GM23338 (cell line): ENCODE measurements at regions not wholly inside any gene's neighbourhood (a gene's known extent, or its start where the extent isn't known, plus 50 kb on each side); places are given as distances from the start of the nearest gene placed in this dataset.

Source experiments
- ATAC-seq: fragments of 200-7000 bp; cut with Tn5 transposase; 3 replicates; pipeline ENCODE4 v1.9.1; 2020
- DNase-seq: peaks from one replicate; pipeline ENCODE4 v3.0.0-alpha.2; 2015; ENCODE audit warnings: low spot score
- H2AFZ ChIP-seq: fragments of 200-600 bp; sonication (generic); 2 replicates; pipeline ENCODE4 v1.8.0; 2016; ENCODE audit warnings: antibody characterized with exemption, mild to moderate bottlenecking, moderate library complexity
- H3F3A ChIP-seq: fragments of 200-600 bp; sonication (generic); replicated peaks from 2 replicates; pipeline ENCODE4 v1.8.0; 2017; ENCODE audit warnings: antibody characterized with exemption, mixed run types, low read depth
- H3K27ac ChIP-seq: fragments of 200-600 bp; sonication (generic); 2 replicates; pipeline ENCODE4 v1.6.1; 2016; ENCODE audit warnings: low read depth
- H3K27me3 ChIP-seq: fragments of 200-600 bp; sonication (generic); 2 replicates; pipeline ENCODE4 v1.8.0; 2016; ENCODE audit warnings: mild to moderate bottlenecking, mixed run types, moderate library complexity; ENCODE audit not compliant: insufficient read depth
- H3K36me3 ChIP-seq: fragments of 200-600 bp; sonication (generic); 2 replicates; pipeline ENCODE4 v1.8.0; 2016; ENCODE audit warnings: mild to moderate bottlenecking; ENCODE audit not compliant: insufficient read depth
- H3K4me1 ChIP-seq: fragments of 200-600 bp; sonication (generic); 2 replicates; pipeline ENCODE4 v1.8.0; 2016; ENCODE audit warnings: mild to moderate bottlenecking, moderate library complexity; ENCODE audit not compliant: insufficient read depth
- H3K4me2 ChIP-seq: fragments of 200-600 bp; sonication (generic); 2 replicates; pipeline ENCODE4 v1.7.1; 2017; ENCODE audit warnings: mixed run types
- H3K4me3 ChIP-seq: fragments of 200-600 bp; sonication (generic); 2 replicates; pipeline ENCODE4 v1.6.1; 2016; ENCODE audit warnings: mixed run types
- H3K79me2 ChIP-seq: fragments of 200-600 bp; sonication (generic); replicated peaks from 2 replicates; pipeline ENCODE4 v1.8.0; 2017; ENCODE audit warnings: mild to moderate bottlenecking; ENCODE audit not compliant: insufficient read depth
- H3K9me2 ChIP-seq: fragments of 200-600 bp; sonication (generic); 2 replicates; pipeline ENCODE4 v1.8.0; 2017; ENCODE audit not compliant: insufficient read depth
- H4K20me1 ChIP-seq: fragments of 200-600 bp; sonication (generic); replicated peaks from 2 replicates; pipeline ENCODE4 v1.8.0; 2017; ENCODE audit warnings: mild to moderate bottlenecking; ENCODE audit not compliant: insufficient read depth
- H3K27ac Mint-ChIP-seq: 2 replicates; pipeline ENCODE4 v1.8.0; 2020; ENCODE audit warnings: inconsistent platforms, mild to moderate bottlenecking, moderate library complexity, mixed read lengths
- H3K27me3 Mint-ChIP-seq: 3 replicates; pipeline ENCODE4 v1.8.0; 2022; ENCODE audit warnings: low read depth, mild to moderate bottlenecking, moderate library complexity, mixed read lengths, inconsistent platforms; ENCODE audit not compliant: insufficient read depth, poor library complexity
- H3K36me3 Mint-ChIP-seq: 3 replicates; pipeline ENCODE4 v1.8.0; 2021; ENCODE audit warnings: low read depth, mild to moderate bottlenecking, inconsistent platforms, moderate library complexity, mixed read lengths
- H3K4me1 Mint-ChIP-seq: 3 replicates; pipeline ENCODE4 v1.8.0; 2020; ENCODE audit warnings: mild to moderate bottlenecking, inconsistent platforms, mixed read lengths
- H3K4me3 Mint-ChIP-seq: 3 replicates; pipeline ENCODE4 v1.8.0; 2021; ENCODE audit warnings: moderate library complexity, mild to moderate bottlenecking, inconsistent platforms, mixed read lengths
- H3K9me3 Mint-ChIP-seq: 3 replicates; pipeline ENCODE4 v1.8.0; 2020; ENCODE audit warnings: moderate library complexity, mild to moderate bottlenecking, inconsistent platforms, mixed read lengths
- CREB1 ChIP-seq: fragments of 250-450 bp; sonication (Bioruptor Pico); IDR thresholded peaks from 2 replicates; pipeline ENCODE4 v1.5.0; 2020; ENCODE audit warnings: low read depth, mild to moderate bottlenecking, moderate library complexity
- CTCF ChIP-seq, 2 experiments: fragments of 200-600 bp in 1 of 2; sonication (generic) in 1 of 2; conservative IDR thresholded peaks; 2 replicates each; pipeline versions ENCODE4 v1.5.1 to v1.6.1; 2016 to 2017; ENCODE audit warnings: antibody characterized with exemption in 2 of 2, low read depth in 2 of 2, mild to moderate bottlenecking in 2 of 2, moderate library complexity in 1 of 2
- ETS1 ChIP-seq: IDR thresholded peaks from 2 replicates; pipeline ENCODE4 v1.6.1; 2016; ENCODE audit warnings: antibody characterized with exemption
- EZH2phosphoT487 ChIP-seq: fragments of 200-600 bp; sonication (generic); IDR thresholded peaks from one replicate; pipeline ENCODE4 v1.8.1; 2018; ENCODE audit warnings: antibody characterized with exemption; ENCODE audit not compliant: unreplicated experiment
- JUNB ChIP-seq: IDR thresholded peaks from one replicate; pipeline ENCODE4 v1.6.1; 2016; ENCODE audit warnings: antibody characterized with exemption; ENCODE audit not compliant: unreplicated experiment
- NANOG ChIP-seq: IDR thresholded peaks from 2 replicates; pipeline ENCODE4 v1.6.1; 2016; ENCODE audit warnings: antibody characterized with exemption, borderline replicate concordance
- POLR2AphosphoS5 ChIP-seq: IDR thresholded peaks from 2 replicates; pipeline ENCODE4 v1.6.1; 2016; ENCODE audit warnings: antibody characterized with exemption, low read depth
- STAT1 ChIP-seq: IDR thresholded peaks from one replicate; pipeline ENCODE4 v1.6.1; 2016; ENCODE audit warnings: antibody characterized with exemption; ENCODE audit not compliant: unreplicated experiment
- ZNF114 ChIP-seq: fragments of 250-450 bp; sonication (Bioruptor Pico); IDR thresholded peaks from 2 replicates; pipeline ENCODE4 v1.5.0; 2020; ENCODE audit warnings: mild to moderate bottlenecking, moderate library complexity
- ZNF331 ChIP-seq: fragments of 250-450 bp; sonication (Bioruptor Pico); IDR thresholded peaks from 2 replicates; pipeline ENCODE4 v1.5.0; 2020; ENCODE audit warnings: low read depth, mild to moderate bottlenecking, moderate library complexity
- TF ChIP-seq, protein P1 (sequence below): fragments of 250-450 bp; sonication (Bioruptor Pico); IDR thresholded peaks from 2 replicates; pipeline ENCODE4 v1.5.0; 2020; ENCODE audit warnings: mild to moderate bottlenecking, moderate library complexity
- TF ChIP-seq, protein P2 (sequence below): IDR thresholded peaks from one replicate; pipeline ENCODE4 v1.6.1; 2018; ENCODE audit warnings: antibody characterized with exemption; ENCODE audit not compliant: unreplicated experiment

DNA sequence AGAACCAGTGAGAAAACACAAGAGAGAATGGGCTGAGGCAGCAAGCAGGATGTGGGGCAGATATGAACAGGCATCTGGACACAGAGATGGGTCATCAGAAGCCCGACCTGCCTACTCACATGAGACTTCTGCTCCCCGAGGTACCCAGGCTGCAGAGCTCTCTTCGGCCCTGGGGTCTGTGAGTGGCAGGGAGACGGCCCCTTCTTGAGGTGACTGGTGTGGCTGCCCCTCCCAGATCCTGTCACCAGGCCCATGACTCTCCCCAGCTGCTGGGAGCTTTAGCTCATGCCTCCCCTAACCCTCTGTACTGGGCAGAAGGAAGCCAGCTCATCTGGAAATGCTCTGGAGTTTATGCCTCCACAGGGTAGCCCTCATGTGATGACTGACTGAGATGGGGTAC, 157.6 kb upstream of the PCBD1 start:
- Histone ChIP-seq H3K27ac (no peak overlapping the region), H3K4me1 (no peaks in the 10 kb centered on the region), H3F3A (no peaks in the 10 kb centered on the region), H4K20me1 (no peaks in the 10 kb centered on the region), H2AFZ (no peak overlapping the region), H3K36me3 (no peaks in the 10 kb centered on the region), H3K9me2 (no peaks in the 10 kb centered on the region), H3K79me2 (no peaks in the 10 kb centered on the region), H3K27me3 (no peaks in the 10 kb centered on the region), H3K4me2 (no peak overlapping the region), H3K4me3 (no peak overlapping the region)
- ATAC-seq (no peak), DNase-seq (no peak)
- Mint-ChIP-seq H3K9me3 (no peaks in the 10 kb centered on the region), H3K4me1 (peaks cover 5% of the 10 kb centered on the region; the same call in 2 of the 3 replicates), H3K36me3 (no peaks in the 10 kb centered on the region), H3K4me3 (no peak overlapping the region), H3K27ac (no peak overlapping the region), H3K27me3 (peaks cover 6% of the 10 kb centered on the region)
- TF ChIP-seq JUNB (no peak), STAT1 (no peak), ZNF114 (no peak), CTCF (conservative IDR thresholded peaks at IDR 0.05; ENCODE audit: low read depth in 2 of 2) (no peak), ETS1 (no peak), ZNF331 (CRISPR knock-in tag) (no peak), POLR2AphosphoS5 (no peak), EZH2phosphoT487 (no peak), CREB1 (no peak), NANOG (no peak)
- TF ChIP-seq, protein P1, sequence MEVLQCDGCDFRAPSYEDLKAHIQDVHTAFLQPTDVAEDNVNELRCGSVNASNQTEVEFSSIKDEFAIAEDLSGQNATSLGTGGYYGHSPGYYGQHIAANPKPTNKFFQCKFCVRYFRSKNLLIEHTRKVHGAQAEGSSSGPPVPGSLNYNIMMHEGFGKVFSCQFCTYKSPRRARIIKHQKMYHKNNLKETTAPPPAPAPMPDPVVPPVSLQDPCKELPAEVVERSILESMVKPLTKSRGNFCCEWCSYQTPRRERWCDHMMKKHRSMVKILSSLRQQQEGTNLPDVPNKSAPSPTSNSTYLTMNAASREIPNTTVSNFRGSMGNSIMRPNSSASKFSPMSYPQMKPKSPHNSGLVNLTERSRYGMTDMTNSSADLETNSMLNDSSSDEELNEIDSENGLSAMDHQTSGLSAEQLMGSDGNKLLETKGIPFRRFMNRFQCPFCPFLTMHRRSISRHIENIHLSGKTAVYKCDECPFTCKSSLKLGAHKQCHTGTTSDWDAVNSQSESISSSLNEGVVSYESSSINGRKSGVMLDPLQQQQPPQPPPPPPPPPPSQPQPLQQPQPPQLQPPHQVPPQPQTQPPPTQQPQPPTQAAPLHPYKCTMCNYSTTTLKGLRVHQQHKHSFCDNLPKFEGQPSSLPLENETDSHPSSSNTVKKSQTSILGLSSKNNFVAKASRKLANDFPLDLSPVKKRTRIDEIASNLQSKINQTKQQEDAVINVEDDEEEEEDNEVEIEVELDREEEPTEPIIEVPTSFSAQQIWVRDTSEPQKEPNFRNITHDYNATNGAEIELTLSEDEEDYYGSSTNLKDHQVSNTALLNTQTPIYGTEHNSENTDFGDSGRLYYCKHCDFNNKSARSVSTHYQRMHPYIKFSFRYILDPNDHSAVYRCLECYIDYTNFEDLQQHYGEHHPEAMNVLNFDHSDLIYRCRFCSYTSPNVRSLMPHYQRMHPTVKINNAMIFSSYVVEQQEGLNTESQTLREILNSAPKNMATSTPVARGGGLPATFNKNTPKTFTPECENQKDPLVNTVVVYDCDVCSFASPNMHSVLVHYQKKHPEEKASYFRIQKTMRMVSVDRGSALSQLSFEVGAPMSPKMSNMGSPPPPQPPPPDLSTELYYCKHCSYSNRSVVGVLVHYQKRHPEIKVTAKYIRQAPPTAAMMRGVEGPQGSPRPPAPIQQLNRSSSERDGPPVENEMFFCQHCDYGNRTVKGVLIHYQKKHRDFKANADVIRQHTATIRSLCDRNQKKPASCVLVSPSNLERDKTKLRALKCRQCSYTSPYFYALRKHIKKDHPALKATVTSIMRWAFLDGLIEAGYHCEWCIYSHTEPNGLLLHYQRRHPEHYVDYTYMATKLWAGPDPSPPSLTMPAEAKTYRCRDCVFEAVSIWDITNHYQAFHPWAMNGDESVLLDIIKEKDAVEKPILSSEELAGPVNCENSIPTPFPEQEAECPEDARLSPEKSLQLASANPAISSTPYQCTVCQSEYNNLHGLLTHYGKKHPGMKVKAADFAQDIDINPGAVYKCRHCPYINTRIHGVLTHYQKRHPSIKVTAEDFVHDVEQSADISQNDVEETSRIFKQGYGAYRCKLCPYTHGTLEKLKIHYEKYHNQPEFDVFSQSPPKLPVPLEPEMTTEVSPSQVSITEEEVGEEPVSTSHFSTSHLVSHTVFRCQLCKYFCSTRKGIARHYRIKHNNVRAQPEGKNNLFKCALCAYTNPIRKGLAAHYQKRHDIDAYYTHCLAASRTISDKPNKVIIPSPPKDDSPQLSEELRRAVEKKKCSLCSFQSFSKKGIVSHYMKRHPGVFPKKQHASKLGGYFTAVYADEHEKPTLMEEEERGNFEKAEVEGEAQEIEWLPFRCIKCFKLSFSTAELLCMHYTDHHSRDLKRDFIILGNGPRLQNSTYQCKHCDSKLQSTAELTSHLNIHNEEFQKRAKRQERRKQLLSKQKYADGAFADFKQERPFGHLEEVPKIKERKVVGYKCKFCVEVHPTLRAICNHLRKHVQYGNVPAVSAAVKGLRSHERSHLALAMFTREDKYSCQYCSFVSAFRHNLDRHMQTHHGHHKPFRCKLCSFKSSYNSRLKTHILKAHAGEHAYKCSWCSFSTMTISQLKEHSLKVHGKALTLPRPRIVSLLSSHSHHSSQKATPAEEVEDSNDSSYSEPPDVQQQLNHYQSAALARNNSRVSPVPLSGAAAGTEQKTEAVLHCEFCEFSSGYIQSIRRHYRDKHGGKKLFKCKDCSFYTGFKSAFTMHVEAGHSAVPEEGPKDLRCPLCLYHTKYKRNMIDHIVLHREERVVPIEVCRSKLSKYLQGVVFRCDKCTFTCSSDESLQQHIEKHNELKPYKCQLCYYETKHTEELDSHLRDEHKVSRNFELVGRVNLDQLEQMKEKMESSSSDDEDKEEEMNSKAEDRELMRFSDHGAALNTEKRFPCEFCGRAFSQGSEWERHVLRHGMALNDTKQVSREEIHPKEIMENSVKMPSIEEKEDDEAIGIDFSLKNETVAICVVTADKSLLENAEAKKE, result no peak
- TF ChIP-seq, protein P2, sequence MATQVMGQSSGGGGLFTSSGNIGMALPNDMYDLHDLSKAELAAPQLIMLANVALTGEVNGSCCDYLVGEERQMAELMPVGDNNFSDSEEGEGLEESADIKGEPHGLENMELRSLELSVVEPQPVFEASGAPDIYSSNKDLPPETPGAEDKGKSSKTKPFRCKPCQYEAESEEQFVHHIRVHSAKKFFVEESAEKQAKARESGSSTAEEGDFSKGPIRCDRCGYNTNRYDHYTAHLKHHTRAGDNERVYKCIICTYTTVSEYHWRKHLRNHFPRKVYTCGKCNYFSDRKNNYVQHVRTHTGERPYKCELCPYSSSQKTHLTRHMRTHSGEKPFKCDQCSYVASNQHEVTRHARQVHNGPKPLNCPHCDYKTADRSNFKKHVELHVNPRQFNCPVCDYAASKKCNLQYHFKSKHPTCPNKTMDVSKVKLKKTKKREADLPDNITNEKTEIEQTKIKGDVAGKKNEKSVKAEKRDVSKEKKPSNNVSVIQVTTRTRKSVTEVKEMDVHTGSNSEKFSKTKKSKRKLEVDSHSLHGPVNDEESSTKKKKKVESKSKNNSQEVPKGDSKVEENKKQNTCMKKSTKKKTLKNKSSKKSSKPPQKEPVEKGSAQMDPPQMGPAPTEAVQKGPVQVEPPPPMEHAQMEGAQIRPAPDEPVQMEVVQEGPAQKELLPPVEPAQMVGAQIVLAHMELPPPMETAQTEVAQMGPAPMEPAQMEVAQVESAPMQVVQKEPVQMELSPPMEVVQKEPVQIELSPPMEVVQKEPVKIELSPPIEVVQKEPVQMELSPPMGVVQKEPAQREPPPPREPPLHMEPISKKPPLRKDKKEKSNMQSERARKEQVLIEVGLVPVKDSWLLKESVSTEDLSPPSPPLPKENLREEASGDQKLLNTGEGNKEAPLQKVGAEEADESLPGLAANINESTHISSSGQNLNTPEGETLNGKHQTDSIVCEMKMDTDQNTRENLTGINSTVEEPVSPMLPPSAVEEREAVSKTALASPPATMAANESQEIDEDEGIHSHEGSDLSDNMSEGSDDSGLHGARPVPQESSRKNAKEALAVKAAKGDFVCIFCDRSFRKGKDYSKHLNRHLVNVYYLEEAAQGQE, result no peak
